Coronary artery (tissue), 2 donors: ENCODE measurements at regions not wholly inside any gene's neighbourhood (a gene's known extent, or its start where the extent isn't known, plus 50 kb on each side); places are given as distances from the start of the nearest gene placed in this dataset.

Experiments
- DNase-seq: peaks from one replicate; pipeline ENCODE4 v3.0.0-alpha.2; 2017; ENCODE audit warnings: low spot score
- H3K27ac ChIP-seq, 2 donors: fragments of 200-600 bp; sonication (generic); one replicate each; pipeline ENCODE4 v1.5.1; 2016 to 2019
- H3K4me3 ChIP-seq: fragments of 200-600 bp; sonication (generic); 2 replicates; pipeline ENCODE4 v1.5.1; 2016; ENCODE audit warnings: mild to moderate bottlenecking, moderate library complexity
- CTCF ChIP-seq: fragments of 200-600 bp; sonication (generic); IDR thresholded peaks from one replicate; pipeline ENCODE4 v1.5.1; 2019; ENCODE audit warnings: antibody characterized with exemption

GRCh38 chr3:194067949-194068362, 68.0 kb upstream of the HES1 start:
- Histone ChIP-seq H3K4me3 (no peak overlapping the region), H3K27ac (no peak overlapping the region)
- no peak for TF ChIP-seq CTCF
- DNase-seq = no peak

- no peak for TF ChIP-seq CTCF
- DNase-seq = peak; percentile 29
- Histone ChIP-seq H3K4me3 (no peak overlapping the region), H3K27ac (no peak overlapping the region)
Measured at GRCh38 chr3:194069421-194070219, 66.3 kb upstream of the HES1 start.

- no peak for TF ChIP-seq CTCF
- H3K27ac ChIP-seq = peak overlapping the region; percentile 25 to 69
- H3K4me3 ChIP-seq = peak overlapping the region; percentile 67
- DNase-seq = no peak
Measured at GRCh38 chr3:194070220-194070633, 65.7 kb upstream of the HES1 start.

- DNase-seq = peak; percentile 91
- Histone ChIP-seq H3K27ac (peak overlapping the region; percentile 25 to 69), H3K4me3 (peak overlapping the region; percentile 67)
- TF ChIP-seq CTCF = no peak
Measured at GRCh38 chr3:194070634-194071409, 65.1 kb upstream of the HES1 start.

- Histone ChIP-seq H3K4me3 (no peak overlapping the region), H3K27ac (no peak overlapping the region)
- DNase-seq = no peak
- TF ChIP-seq CTCF = no peak
Measured at GRCh38 chr3:194072097-194072428, 63.9 kb upstream of the HES1 start.

- no peak for DNase-seq
- TF ChIP-seq CTCF = no peak
- H3K27ac ChIP-seq = no peak overlapping the region
Measured at GRCh38 chr3:194072691-194073279, 63.2 kb upstream of the HES1 start.

More at GRCh38 chr3:194072691-194073279, 63.2 kb upstream of the HES1 start:
- H3K4me3 ChIP-seq = no peak overlapping the region
